ENCODE measurements at regions not wholly inside any gene's neighbourhood (a gene's known extent, or its start where the extent isn't known, plus 50 kb on each side); places are given as distances from the start of the nearest gene placed in this dataset.

GRCh38 chr6:77249560-77249959 is 213.7 kb downstream of the HTR1B start:
- Histone ChIP-seq H3K4me3 (ENCODE audit: low read depth in 2 of 2, low read length in 2 of 2) (no peak overlapping the region), H3K27me3 (ENCODE audit: control insufficient read depth, insufficient read depth, low read length) (no peaks in the 10 kb centered on the region), H3K36me3 (ENCODE audit: control insufficient read depth, insufficient read depth, low read length) (no peaks in the 10 kb centered on the region), H3K4me1 (ENCODE audit: control insufficient read depth, insufficient read depth, low read length) (no peaks in the 10 kb centered on the region), H3K9me3 (ENCODE audit: control insufficient read depth, insufficient read depth, low read depth, low read length) (no peaks in the 10 kb centered on the region), H3K27ac (ENCODE audit: low read length) (no peak overlapping the region)
- ChIA-PET POLR2A (no interaction called here), CTCF (no interaction called here)
- ATAC-seq (no peak), DNase-seq (ENCODE audit: low read depth, low spot score) (no peak)
- no peak for TF ChIP-seq TCF7L2 (IDR thresholded peaks at IDR 0.05; ENCODE audit: low read depth, low read length)
- TF ChIP-seq POLR2AphosphoS5 (IDR thresholded peaks at IDR 0.05; ENCODE audit: low read depth, low read length) = no peak
- TF ChIP-seq SIN3A (IDR thresholded peaks at IDR 0.05; ENCODE audit: borderline replicate concordance, insufficient read depth, low read depth, low read length) = no peak
- TF ChIP-seq CTCF (IDR thresholded peaks at IDR 0.05) = no peak
- TF ChIP-seq REST (IDR thresholded peaks at IDR 0.05; ENCODE audit: insufficient read depth in 1 of 2, low read depth in 2 of 2, low read length in 1 of 2) = no peak
- in situ Hi-C loops (cut with HindIII; ENCODE audit: low pct_unique_long_range_greater_than_20kb, low sequenced_read_pairs) = no loop called here
- BruUV-seq (replicated peaks) = no TSS peak
- intact Hi-C loops (cut with micrococcal nuclease; ENCODE audit: unreplicated experiment) = no loop called here

GRCh38 chr6:77245026-77245425 is 218.3 kb downstream of the HTR1B start:
- no peaks in the 10 kb centered on the region for H3K36me3 ChIP-seq (ENCODE audit: control insufficient read depth, insufficient read depth, low read length)
- intact Hi-C loops (cut with micrococcal nuclease; ENCODE audit: unreplicated experiment) (no loop called here), in situ Hi-C loops (cut with HindIII; ENCODE audit: low pct_unique_long_range_greater_than_20kb, low sequenced_read_pairs) (no loop called here)
- TF ChIP-seq CTCF (IDR thresholded peaks at IDR 0.05) (no peak), POLR2AphosphoS5 (IDR thresholded peaks at IDR 0.05; ENCODE audit: low read depth, low read length) (no peak), REST (IDR thresholded peaks at IDR 0.05; ENCODE audit: insufficient read depth in 1 of 2, low read depth in 2 of 2, low read length in 1 of 2) (no peak), TCF7L2 (IDR thresholded peaks at IDR 0.05; ENCODE audit: low read depth, low read length) (no peak), SIN3A (IDR thresholded peaks at IDR 0.05; ENCODE audit: borderline replicate concordance, insufficient read depth, low read depth, low read length) (no peak)
- CTCF ChIA-PET = no interaction called here
- no peak for ATAC-seq
- DNase-seq (ENCODE audit: low read depth, low spot score) = no peak
- no TSS peak for BruUV-seq (replicated peaks)
- no peak overlapping the region for H3K4me3 ChIP-seq (ENCODE audit: low read depth in 2 of 2, low read length in 2 of 2)
- no peaks in the 10 kb centered on the region for H3K27me3 ChIP-seq (ENCODE audit: control insufficient read depth, insufficient read depth, low read length)
- POLR2A ChIA-PET = no interaction called here
- no peaks in the 10 kb centered on the region for H3K4me1 ChIP-seq (ENCODE audit: control insufficient read depth, insufficient read depth, low read length)
- H3K27ac ChIP-seq (ENCODE audit: low read length) = no peak overlapping the region
- no peaks in the 10 kb centered on the region for H3K9me3 ChIP-seq (ENCODE audit: control insufficient read depth, insufficient read depth, low read depth, low read length)

Data from Panc1 (cell line).